GM18517 (cell line): ENCODE measurements at regions not wholly inside any gene's neighbourhood (a gene's known extent, or its start where the extent isn't known, plus 50 kb on each side); places are given as distances from the start of the nearest gene placed in this dataset.

ENCODE experiments used
- ATAC-seq: cut with Tn5 transposase; IDR thresholded peaks from one replicate; pipeline ENCODE4 v1.9.1; 2021; ENCODE audit warnings: mild to moderate bottlenecking, moderate library complexity; ENCODE audit not compliant: unreplicated experiment

DNA sequence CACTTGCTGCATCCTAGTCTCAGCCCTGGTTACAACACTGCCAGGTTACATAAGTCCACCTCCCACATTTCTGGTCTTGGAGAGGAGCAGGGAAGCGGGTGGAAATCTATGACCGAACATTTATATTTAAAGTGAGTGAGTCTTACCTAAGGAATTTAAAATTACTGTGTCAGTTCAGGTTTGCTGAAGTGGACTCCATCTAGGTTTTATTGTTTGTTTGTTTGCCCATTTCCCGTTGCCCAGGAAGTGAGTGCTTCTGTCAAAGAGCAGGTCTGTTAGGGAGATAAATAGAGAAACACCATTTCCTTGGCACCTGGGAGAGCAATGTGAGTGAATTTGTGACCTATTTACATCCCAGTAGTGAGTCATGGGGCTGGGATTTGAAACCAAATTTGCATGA lies 179.5 kb downstream of the KIF4B start:
- no peak for ATAC-seq

DNA sequence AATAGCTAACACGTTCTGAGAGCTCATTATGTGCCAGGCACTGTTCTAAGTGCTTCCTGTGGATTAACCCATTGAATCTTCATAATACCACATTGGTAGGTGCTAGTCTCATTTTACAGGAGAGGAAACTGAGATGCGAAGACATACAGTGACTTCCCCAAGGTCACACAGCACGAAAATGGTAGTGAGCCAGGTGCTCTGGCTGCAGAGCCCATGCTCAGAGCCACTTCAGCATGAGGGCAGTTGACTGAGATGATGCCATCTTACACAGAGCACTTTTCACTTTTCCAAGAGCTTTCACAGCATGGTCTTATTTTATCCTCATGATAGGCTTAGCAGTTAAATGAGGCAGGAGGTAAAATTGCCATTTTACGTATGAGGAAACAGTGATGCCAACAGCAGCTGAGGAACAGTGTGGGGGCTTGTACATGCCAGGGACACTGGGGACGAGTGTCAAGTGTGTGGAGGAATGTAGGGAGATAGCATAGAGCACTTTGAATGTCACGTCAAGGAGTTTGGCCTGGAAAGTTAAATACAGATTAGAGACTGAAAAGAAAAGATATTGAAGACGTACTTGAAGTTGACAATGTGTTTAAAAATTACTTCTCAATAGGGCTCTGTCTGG lies 180.0 kb downstream of the KIF4B start:
- no peak for ATAC-seq

GRCh38 chr5:155200608-155201007 lies 187.1 kb downstream of the KIF4B start:
- ATAC-seq, result no peak

DNA sequence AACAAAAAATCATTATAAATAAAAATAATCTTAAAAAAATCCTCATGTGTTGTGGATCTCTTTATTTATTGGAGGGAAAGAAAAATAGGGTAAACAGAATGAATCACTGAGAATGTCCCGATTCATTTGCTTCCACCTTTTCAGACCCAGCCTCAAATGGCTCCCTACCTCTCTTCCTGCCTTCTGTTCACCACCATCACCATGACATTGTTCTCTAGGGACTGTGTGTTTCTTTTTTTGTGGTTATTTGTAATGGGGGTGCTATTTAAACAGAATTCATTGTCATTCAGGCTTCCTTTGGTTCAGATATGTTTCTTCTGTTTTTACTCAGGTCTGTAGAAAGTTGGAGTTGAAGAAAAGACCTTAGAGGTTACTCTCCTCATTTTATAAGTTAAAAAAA lies 198.2 kb downstream of the KIF4B start:
- ATAC-seq, result no peak

DNA sequence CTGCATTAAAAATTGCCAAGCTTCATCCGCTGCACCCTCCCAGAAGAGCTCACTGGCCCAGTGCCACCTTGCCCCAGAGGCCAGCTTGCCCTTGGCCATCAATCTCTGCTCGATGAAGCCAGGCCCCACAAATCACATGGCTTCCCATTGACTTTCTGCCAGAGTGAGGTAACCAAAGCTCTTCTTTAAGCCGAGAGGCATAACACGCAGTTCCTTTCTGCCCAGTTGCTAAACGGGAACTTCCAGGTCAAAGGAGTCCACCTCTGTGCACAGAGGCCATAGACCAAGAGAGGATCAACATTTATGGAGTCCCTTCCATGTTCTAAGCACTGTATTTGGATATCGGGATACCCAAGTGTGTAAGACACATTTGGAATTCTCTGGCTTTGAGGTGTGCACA lies 208.8 kb downstream of the KIF4B start:
- ATAC-seq, result no peak

GRCh38 chr5:155229135-155229534 lies 215.6 kb downstream of the KIF4B start:
- ATAC-seq, result no peak

DNA sequence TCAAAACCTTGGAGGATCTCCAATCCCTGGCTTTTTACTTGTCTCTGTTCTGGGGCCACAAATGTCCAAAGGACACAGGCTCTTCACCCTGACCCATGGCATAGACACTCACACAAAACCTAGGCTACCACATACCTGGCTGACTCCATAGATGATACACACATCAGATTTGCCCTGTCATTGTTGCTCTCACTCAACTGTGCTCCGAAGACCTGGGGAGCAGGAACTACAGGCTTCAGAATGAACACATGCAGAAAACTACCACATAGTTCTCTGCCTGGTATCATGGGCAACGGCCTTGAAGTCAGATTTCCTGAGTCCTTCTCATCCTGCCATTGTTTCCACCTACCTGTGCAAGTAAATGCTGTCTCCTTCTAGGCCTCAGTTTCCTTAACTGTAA lies 226.2 kb downstream of the KIF4B start:
- no peak for ATAC-seq

- no peak for ATAC-seq
Observed at GRCh38 chr5:155250596-155250995, 237.0 kb downstream of the KIF4B start.

GRCh38 chr5:155252025-155252424 lies 238.5 kb downstream of the KIF4B start:
- ATAC-seq, result no peak

GRCh38 chr5:155252717-155253116 lies 239.2 kb downstream of the KIF4B start:
- no peak for ATAC-seq

DNA sequence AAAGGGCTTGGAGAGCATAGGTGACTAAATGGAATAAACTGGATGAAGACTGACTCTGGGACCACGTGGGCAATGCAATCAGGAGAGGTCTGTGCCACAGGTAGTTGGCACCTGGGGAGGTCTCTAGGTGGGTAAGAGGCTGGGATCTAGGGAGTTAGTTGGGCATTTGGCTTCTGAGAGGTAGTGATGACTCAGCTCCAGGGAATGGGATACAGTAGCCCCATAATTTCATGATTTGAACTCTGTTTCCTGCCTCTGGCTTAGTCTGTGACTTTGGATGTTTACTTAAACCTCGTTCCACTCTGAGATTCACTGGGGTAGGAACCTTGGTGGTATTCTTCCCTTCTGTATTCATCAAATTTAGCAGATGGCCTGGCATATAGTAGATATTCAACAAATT lies 240.8 kb downstream of the KIF4B start:
- no peak for ATAC-seq

- ATAC-seq, result no peak
Observed at GRCh38 chr5:155258161-155258560, 244.6 kb downstream of the KIF4B start.

- no peak for ATAC-seq
Observed at GRCh38 chr5:155259648-155260047, 246.1 kb downstream of the KIF4B start.

DNA sequence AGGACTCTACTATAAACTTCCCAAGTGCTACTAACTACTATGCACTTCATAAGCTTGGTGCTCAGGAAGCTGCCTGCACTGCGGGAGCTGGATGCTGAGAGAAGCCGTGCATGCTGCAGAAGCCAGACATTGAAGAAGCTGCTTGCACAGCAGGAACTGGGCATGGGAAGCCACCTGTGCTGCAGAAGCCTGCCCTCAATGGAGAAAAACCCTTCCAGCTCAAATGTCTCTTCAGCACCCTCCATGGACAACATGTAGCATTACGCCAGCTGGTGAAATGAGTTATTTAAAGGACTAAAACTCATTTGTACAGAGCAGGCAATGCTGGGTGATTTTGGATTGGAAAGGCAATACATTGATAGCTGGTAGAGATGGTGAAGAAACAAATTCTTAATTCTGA lies 247.2 kb downstream of the KIF4B start:
- ATAC-seq, result no peak

DNA sequence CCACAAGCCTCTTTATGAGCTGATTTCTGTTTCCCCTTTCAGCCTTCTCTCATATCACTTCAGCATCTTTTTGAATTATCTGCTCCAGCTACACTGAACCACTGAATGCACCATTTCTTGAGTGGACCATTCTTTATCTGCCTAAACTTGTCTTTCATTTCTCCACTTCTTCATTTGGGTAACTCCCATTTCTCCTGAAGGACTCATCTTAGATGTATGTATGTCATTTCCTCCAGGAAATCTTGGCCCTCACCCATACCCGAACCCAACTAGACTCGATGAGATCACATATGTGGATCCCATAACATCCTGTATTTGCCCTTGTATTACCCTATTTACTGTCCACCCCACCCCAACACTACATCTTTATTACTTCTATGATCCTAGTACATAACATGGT lies 249.8 kb downstream of the KIF4B start:
- ATAC-seq, result no peak

DNA sequence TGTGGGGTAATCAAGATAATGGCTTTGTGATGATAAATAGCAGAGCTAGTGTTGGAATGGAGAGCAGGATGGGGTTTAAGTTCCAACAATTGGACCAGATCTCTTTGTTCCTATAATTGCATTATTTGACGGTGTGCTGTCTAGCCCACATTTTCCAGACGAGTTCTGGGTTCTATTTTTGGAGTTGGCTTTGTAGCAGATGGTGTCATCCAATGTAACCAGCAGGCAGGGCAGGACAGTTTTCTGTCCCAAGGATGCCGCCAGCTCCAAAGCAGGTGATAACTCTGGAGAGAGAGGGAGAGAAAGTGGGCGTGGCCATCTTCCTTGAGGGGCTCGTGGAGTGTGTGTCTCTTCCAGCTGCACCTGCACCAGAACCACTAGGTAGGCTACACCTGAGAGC lies 251.3 kb downstream of the KIF4B start:
- no peak for ATAC-seq

DNA sequence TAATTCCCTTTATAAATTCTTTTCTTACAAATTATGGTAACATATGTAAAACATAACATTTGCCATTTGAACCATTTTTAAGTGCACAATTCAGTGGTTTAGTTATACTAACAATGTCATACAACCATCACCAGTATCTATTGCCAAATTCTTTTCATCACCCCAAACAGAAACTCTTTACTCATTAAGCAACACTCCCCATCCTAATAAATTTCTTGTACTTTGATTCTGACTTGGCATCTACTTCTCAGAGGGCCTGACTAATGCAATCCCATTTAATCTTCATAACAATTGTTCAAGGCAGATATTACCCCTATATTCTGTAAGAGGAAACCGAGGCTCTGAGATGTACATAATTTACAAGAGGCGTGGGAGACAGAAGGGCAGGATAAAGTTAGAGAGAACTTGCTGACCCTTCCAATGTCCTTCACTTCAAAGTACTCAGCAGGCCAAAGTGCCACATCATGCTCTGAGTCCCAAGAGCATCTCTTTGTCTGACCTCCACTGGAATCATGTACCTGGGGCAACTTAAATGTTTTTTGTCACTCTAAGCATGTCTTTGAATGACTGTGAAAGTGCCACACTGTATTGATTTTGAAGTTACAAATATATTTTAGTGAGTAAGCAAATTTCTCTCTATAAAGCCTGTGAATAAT lies 255.3 kb downstream of the KIF4B start:
- no peak for ATAC-seq

DNA sequence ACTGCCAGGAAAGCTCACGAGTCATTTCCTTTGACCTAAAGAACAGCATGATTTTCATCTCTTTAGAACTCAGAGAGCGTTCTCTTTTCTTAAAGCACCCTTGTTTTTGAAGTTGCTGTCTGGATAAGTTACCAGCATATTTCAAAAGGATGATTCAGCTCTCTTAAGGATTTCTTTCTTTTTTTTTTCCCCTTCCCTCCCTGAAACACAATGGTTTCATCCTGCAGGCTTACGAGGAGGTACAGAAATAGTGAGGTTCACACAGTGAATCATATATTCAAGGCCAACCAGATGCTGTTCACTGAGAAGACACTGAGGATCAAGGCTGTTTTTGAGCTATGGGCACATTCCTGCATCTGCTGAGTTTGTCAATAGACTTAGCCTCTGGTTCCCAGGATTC lies 257.2 kb downstream of the KIF4B start:
- no peak for ATAC-seq

DNA sequence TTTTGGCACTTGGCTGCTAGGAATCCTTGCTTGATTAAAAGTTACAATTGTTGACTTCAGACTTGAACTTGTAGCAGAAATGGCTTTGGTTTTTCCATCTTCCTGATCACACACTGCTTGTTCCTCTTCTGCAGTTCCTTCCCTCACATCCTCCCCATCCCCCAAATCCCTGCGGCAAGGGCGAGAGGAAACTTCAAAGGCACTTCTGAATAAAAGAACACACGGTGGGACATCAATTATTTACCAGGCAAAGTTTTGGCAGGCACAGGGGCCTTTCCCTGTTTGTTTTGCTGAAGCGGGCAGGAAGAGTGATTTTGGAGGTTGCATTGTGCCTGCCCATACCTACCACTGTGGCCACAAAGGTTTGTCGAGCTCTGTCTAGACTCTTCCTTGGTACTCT lies 260.9 kb downstream of the KIF4B start:
- ATAC-seq, result no peak

- ATAC-seq, result no peak
Observed at GRCh38 chr5:155275222-155275621, 261.7 kb downstream of the KIF4B start.

DNA sequence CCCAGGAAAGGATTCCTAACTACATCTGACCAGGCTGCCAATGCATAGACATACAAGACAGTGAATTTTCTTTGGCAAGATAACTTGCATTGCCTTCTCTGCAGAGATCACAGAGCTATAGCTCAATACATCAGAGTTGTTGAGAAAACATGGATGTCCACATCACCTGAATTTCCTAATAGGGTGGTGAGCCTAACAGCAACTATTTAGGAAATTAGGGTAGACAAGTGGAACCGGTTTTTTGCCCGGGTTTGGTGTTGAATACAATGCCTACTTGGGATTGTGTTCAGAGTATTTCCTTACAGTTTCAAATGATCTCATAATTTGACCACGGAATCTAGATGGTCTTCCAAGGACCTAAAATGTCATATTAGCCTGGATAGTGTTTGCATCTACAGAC lies 262.7 kb downstream of the KIF4B start:
- no peak for ATAC-seq

DNA sequence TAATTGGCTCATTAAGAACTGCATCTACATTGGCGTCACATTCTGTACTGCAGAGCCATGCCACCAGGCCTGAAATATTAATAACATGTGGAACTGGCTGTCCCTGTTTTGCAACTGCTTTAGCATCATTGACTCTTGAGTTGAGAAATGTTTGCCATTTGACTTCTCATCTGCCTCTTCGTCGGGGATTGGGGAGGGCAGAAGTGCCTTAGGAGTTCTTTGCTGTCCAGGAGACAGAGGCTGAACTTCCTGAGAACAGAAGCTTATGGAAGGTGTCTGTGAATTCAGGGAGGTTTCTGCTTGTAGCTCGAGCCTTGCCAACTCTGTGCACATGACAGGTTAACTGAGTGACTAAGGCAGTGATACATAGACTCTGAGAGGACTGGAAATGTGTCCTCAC lies 265.0 kb downstream of the KIF4B start:
- no peak for ATAC-seq

DNA sequence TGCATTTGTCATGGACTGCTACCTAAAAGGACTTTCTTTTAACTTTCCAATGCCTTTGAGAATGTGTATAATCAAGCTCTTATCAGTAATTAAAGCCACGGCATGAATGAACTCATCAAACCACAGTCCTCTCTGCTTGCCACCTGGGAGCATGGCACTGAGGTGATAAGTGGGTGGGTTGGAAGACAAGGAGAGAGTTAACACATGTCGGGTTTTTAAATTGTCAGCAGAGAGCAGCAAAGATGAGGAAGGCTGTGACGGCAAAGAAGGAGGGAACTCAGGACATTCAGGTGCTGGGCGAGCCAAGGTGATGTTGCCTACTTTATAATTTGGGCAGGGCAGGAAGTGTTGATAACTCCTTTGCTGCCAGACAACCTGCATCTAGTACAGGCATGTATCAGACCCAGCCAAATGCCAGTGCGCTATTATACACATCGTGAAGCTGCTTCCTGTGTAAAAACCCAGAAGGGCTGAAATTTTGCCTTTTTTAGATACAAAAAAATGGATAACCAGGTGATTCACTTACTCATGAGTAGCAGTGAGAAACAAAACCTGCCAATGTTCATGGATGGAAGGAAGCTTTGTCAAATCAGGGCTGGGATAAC lies 269.1 kb downstream of the KIF4B start:
- ATAC-seq, result no peak
